ENCODE measurements at regions not wholly inside any gene's neighbourhood (a gene's known extent, or its start where the extent isn't known, plus 50 kb on each side); places are given as distances from the start of the nearest gene placed in this dataset.

DNA sequence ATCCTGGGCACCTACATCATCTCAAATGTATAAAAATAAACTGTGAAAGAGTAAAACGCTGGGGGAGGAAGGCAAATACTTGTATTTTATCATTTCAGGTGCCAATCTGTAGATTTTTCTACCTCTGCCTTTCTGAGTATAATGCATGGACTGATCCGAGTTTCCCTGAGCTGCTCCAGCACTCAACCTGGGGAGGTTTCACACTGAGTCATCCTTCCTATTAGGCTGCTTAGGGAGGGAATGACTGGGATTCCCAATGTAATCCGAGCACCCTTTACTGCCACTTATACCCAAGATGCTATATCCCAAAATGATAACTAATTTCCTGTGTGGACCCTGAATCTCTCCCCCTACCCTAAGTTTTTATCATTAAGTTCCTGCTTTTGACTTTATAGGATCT lies 126.6 kb downstream of the HNRNPD start:
- Histone ChIP-seq H3K27me3 (ENCODE audit: control insufficient read depth, extremely low read depth, insufficient read depth, low read length) (no peaks in the 10 kb centered on the region), H3K9me3 (ENCODE audit: control insufficient read depth, low read depth, low read length) (no peaks in the 10 kb centered on the region), H3K9ac (ENCODE audit: control insufficient read depth, extremely low read depth, insufficient read depth, low read length) (no peak overlapping the region), H4K20me1 (ENCODE audit: control insufficient read depth, extremely low read depth, insufficient read depth, low read length) (no peaks in the 10 kb centered on the region), H3K4me3 (ENCODE audit: control insufficient read depth in 2 of 3, extremely low read depth in 1 of 3, insufficient read depth in 2 of 3, low read depth in 1 of 3, low read length in 3 of 3) (no peak overlapping the region), H3K4me1 (ENCODE audit: control insufficient read depth, extremely low read depth, insufficient read depth, low read length) (no peaks in the 10 kb centered on the region), H3K36me3 (ENCODE audit: control insufficient read depth in 2 of 2, extremely low read depth in 1 of 2, insufficient read depth in 2 of 2, low read length in 2 of 2) (no peaks in the 10 kb centered on the region), H3K79me2 (ENCODE audit: control insufficient read depth, insufficient read depth, low read length) (no peaks in the 10 kb centered on the region), H3K4me2 (ENCODE audit: control insufficient read depth, extremely low read depth, insufficient read depth, low read depth, low read length) (no peak overlapping the region), H3K9me1 (ENCODE audit: control insufficient read depth, extremely low read depth, insufficient read depth, low read length) (no peaks in the 10 kb centered on the region), H2AFZ (ENCODE audit: control insufficient read depth, low read length) (no peak overlapping the region), H3K27ac (ENCODE audit: control insufficient read depth, insufficient read depth, low read length) (no peak overlapping the region)
- TF ChIP-seq, protein P1, sequence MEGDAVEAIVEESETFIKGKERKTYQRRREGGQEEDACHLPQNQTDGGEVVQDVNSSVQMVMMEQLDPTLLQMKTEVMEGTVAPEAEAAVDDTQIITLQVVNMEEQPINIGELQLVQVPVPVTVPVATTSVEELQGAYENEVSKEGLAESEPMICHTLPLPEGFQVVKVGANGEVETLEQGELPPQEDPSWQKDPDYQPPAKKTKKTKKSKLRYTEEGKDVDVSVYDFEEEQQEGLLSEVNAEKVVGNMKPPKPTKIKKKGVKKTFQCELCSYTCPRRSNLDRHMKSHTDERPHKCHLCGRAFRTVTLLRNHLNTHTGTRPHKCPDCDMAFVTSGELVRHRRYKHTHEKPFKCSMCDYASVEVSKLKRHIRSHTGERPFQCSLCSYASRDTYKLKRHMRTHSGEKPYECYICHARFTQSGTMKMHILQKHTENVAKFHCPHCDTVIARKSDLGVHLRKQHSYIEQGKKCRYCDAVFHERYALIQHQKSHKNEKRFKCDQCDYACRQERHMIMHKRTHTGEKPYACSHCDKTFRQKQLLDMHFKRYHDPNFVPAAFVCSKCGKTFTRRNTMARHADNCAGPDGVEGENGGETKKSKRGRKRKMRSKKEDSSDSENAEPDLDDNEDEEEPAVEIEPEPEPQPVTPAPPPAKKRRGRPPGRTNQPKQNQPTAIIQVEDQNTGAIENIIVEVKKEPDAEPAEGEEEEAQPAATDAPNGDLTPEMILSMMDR (optimal IDR thresholded peaks at IDR 0.05 in 1 of 3, IDR thresholded peaks at IDR 0.05 in 1 of 3, conservative IDR thresholded peaks at IDR 0.05 in 1 of 3; ENCODE audit: extremely low read depth in 1 of 3, insufficient read depth in 2 of 3, low read length in 3 of 3) = no peak
- TF ChIP-seq EZH2 (IDR thresholded peaks at IDR 0.05; ENCODE audit: low read length) = no peak
- FAIRE-seq = no peak
- no peak for DNase-seq (ENCODE audit: low read depth, low spot score)
- dilution Hi-C loops (cut with MboI; ENCODE audit: extremely low pct_ligation_motif_present, low sequenced_read_pairs) = no loop called here

DNA sequence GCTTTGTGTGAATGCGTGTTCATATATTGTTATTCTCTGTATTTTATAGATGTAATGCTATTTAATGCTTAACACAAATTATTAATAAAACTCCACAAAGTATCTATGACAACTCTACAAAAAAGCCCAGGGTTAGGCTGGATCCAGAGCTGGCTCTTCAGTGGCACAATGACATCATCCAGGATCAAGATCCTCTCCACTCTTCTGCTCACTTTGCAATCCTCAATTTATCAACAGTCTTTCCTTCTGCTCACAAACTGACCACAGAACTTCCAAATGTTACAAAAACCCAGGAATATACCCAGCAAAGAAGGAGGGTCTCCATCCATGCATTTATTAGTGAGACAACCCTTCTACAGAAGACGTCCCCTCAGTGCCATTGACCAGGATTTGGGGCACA lies 132.3 kb downstream of the HNRNPD start:
- H3K36me3 ChIP-seq (ENCODE audit: control insufficient read depth in 2 of 2, extremely low read depth in 1 of 2, insufficient read depth in 2 of 2, low read length in 2 of 2) = no peaks in the 10 kb centered on the region
- no peaks in the 10 kb centered on the region for H3K4me1 ChIP-seq (ENCODE audit: control insufficient read depth, extremely low read depth, insufficient read depth, low read length)
- dilution Hi-C loops (cut with MboI; ENCODE audit: extremely low pct_ligation_motif_present, low sequenced_read_pairs) = no loop called here
- no peak overlapping the region for H2AFZ ChIP-seq (ENCODE audit: control insufficient read depth, low read length)
- H3K27me3 ChIP-seq (ENCODE audit: control insufficient read depth, extremely low read depth, insufficient read depth, low read length) = no peaks in the 10 kb centered on the region
- H3K9me3 ChIP-seq (ENCODE audit: control insufficient read depth, low read depth, low read length) = no peaks in the 10 kb centered on the region
- FAIRE-seq (no peak), DNase-seq (ENCODE audit: low read depth, low spot score) (no peak)
- no peak overlapping the region for H3K9ac ChIP-seq (ENCODE audit: control insufficient read depth, extremely low read depth, insufficient read depth, low read length)
- TF ChIP-seq, protein P1 (optimal IDR thresholded peaks at IDR 0.05 in 1 of 3, IDR thresholded peaks at IDR 0.05 in 1 of 3, conservative IDR thresholded peaks at IDR 0.05 in 1 of 3; ENCODE audit: extremely low read depth in 1 of 3, insufficient read depth in 2 of 3, low read length in 3 of 3) = no peak
- TF ChIP-seq EZH2 (IDR thresholded peaks at IDR 0.05; ENCODE audit: low read length) = no peak
- no peaks in the 10 kb centered on the region for H3K79me2 ChIP-seq (ENCODE audit: control insufficient read depth, insufficient read depth, low read length)
- no peak overlapping the region for H3K27ac ChIP-seq (ENCODE audit: control insufficient read depth, insufficient read depth, low read length)
- no peaks in the 10 kb centered on the region for H3K9me1 ChIP-seq (ENCODE audit: control insufficient read depth, extremely low read depth, insufficient read depth, low read length)
- H3K4me2 ChIP-seq (ENCODE audit: control insufficient read depth, extremely low read depth, insufficient read depth, low read depth, low read length) = no peak overlapping the region
- H4K20me1 ChIP-seq (ENCODE audit: control insufficient read depth, extremely low read depth, insufficient read depth, low read length) = no peaks in the 10 kb centered on the region
- no peak overlapping the region for H3K4me3 ChIP-seq (ENCODE audit: control insufficient read depth in 2 of 3, extremely low read depth in 1 of 3, insufficient read depth in 2 of 3, low read depth in 1 of 3, low read length in 3 of 3)

All from keratinocyte (primary cell).